ENCODE measurements at regions not wholly inside any gene's neighbourhood (a gene's known extent, or its start where the extent isn't known, plus 50 kb on each side); places are given as distances from the start of the nearest gene placed in this dataset.

- DNase-seq (ENCODE audit: low read depth), result no peak
- in situ Hi-C loops (cut with HindIII; ENCODE audit: low sequenced_read_pairs), result no loop called here
- H3K4me3 ChIP-seq (ENCODE audit: low read depth, low read length), result no peak overlapping the region
- TF ChIP-seq CTCF (IDR thresholded peaks at IDR 0.05; ENCODE audit: low read depth, low read length, missing control alignments), result no peak
Observed at GRCh38 chr16:65779201-65779600, 587.3 kb upstream of the CDH5 start.

- DNase-seq (ENCODE audit: low read depth), result no peak
- H3K4me3 ChIP-seq (ENCODE audit: low read depth, low read length), result no peak overlapping the region
- in situ Hi-C loops (cut with HindIII; ENCODE audit: low sequenced_read_pairs), result no loop called here
- TF ChIP-seq CTCF (IDR thresholded peaks at IDR 0.05; ENCODE audit: low read depth, low read length, missing control alignments), result no peak
Observed at GRCh38 chr16:65776639-65777183, 589.8 kb upstream of the CDH5 start.

- DNase-seq (ENCODE audit: low read depth), result no peak
- no peak overlapping the region for H3K4me3 ChIP-seq (ENCODE audit: low read depth, low read length)
- TF ChIP-seq CTCF (IDR thresholded peaks at IDR 0.05; ENCODE audit: low read depth, low read length, missing control alignments), result no peak
- in situ Hi-C loops (cut with HindIII; ENCODE audit: low sequenced_read_pairs), result no loop called here
Observed at GRCh38 chr16:65775829-65776228, 590.7 kb upstream of the CDH5 start.

GRCh38 chr16:65774350-65774749 lies 592.1 kb upstream of the CDH5 start:
- H3K4me3 ChIP-seq (ENCODE audit: low read depth, low read length), result no peak overlapping the region
- TF ChIP-seq CTCF (IDR thresholded peaks at IDR 0.05; ENCODE audit: low read depth, low read length, missing control alignments), result no peak
- DNase-seq (ENCODE audit: low read depth), result no peak
- in situ Hi-C loops (cut with HindIII; ENCODE audit: low sequenced_read_pairs), result no loop called here

GRCh38 chr16:65773301-65773874 lies 593.1 kb upstream of the CDH5 start:
- no peak for DNase-seq (ENCODE audit: low read depth)
- in situ Hi-C loops (cut with HindIII; ENCODE audit: low sequenced_read_pairs), result no loop called here
- no peak overlapping the region for H3K4me3 ChIP-seq (ENCODE audit: low read depth, low read length)
- no peak for TF ChIP-seq CTCF (IDR thresholded peaks at IDR 0.05; ENCODE audit: low read depth, low read length, missing control alignments)

GRCh38 chr16:65772134-65772732 lies 594.3 kb upstream of the CDH5 start:
- DNase-seq (ENCODE audit: low read depth), result no peak
- in situ Hi-C loops (cut with HindIII; ENCODE audit: low sequenced_read_pairs), result no loop called here

More at GRCh38 chr16:65772134-65772732, 594.3 kb upstream of the CDH5 start:
- no peak for TF ChIP-seq CTCF (IDR thresholded peaks at IDR 0.05; ENCODE audit: low read depth, low read length, missing control alignments)
- H3K4me3 ChIP-seq (ENCODE audit: low read depth, low read length), result no peak overlapping the region

Data from astrocyte of the cerebellum (primary cell).